Rectal smooth muscle tissue (tissue), 1 donor: ENCODE measurements at regions not wholly inside any gene's neighbourhood (a gene's known extent, or its start where the extent isn't known, plus 50 kb on each side); places are given as distances from the start of the nearest gene placed in this dataset.
A peak's percentile ranks its signal among the peaks of the same experiment; 100 is the strongest.
"Not testable (repeated sequence)": the region's sequence is repeated elsewhere in the genome, so short reads cannot be mapped to it uniquely, and the experiment has no call there.

Experiments
- H3K27ac ChIP-seq: one replicate; pipeline ENCODE4 v1.7.0; 2013; ENCODE audit warnings: low read depth, low read length, inconsistent platforms
- H3K27me3 ChIP-seq: one replicate; pipeline ENCODE4 v1.7.0; 2013; ENCODE audit warnings: low read length; ENCODE audit not compliant: control insufficient read depth, insufficient read depth
- H3K36me3 ChIP-seq: one replicate; pipeline ENCODE4 v1.7.0; 2013; ENCODE audit warnings: low read length; ENCODE audit not compliant: control insufficient read depth, insufficient read depth
- H3K4me1 ChIP-seq: one replicate; pipeline ENCODE4 v1.7.0; 2013; ENCODE audit warnings: low read length; ENCODE audit not compliant: control insufficient read depth, insufficient read depth
- H3K4me3 ChIP-seq: one replicate; pipeline ENCODE4 v1.7.0; 2013; ENCODE audit warnings: low read length
- H3K9ac ChIP-seq: one replicate; pipeline ENCODE4 v1.7.0; 2013; ENCODE audit warnings: low read length

- Histone ChIP-seq H3K4me3 (no peak overlapping the region), H3K27me3 (peaks cover 2% of the 10 kb centered on the region)
Observed at GRCh38 chr9:134525070-134525815, 116.4 kb upstream of the COL5A1 start.

GRCh38 chr9:134525841-134526583, 115.6 kb upstream of the COL5A1 start:
- no peaks in the 10 kb centered on the region for H3K36me3 ChIP-seq
- H3K4me1 ChIP-seq, result no peaks in the 10 kb centered on the region
- no peak overlapping the region for H3K9ac ChIP-seq
- H3K27ac ChIP-seq, result no peak overlapping the region
- H3K27me3 ChIP-seq, result peaks cover 2% of the 10 kb centered on the region
- no peak overlapping the region for H3K4me3 ChIP-seq

More at GRCh38 chr9:134525070-134525815, 116.4 kb upstream of the COL5A1 start:
- Histone ChIP-seq H3K36me3 (no peaks in the 10 kb centered on the region), H3K27ac (no peak overlapping the region), H3K4me1 (no peaks in the 10 kb centered on the region), H3K9ac (no peak overlapping the region)

GRCh38 chr9:134526584-134527477, 114.8 kb upstream of the COL5A1 start:
- Histone ChIP-seq H3K27me3 (peaks cover 2% of the 10 kb centered on the region), H3K4me1 (no peaks in the 10 kb centered on the region), H3K27ac (peak overlapping the region; percentile 32), H3K4me3 (no peak overlapping the region), H3K9ac (no peak overlapping the region), H3K36me3 (no peaks in the 10 kb centered on the region)

- peaks cover 2% of the 10 kb centered on the region for H3K27me3 ChIP-seq
- no peak overlapping the region for H3K27ac ChIP-seq
- peaks cover 5% of the 10 kb centered on the region for H3K4me1 ChIP-seq
- H3K36me3 ChIP-seq, result no peaks in the 10 kb centered on the region
- no peak overlapping the region for H3K4me3 ChIP-seq
- no peak overlapping the region for H3K9ac ChIP-seq
Observed at GRCh38 chr9:134530724-134531123, 110.9 kb upstream of the COL5A1 start.

GRCh38 chr9:134531220-134531970, 110.2 kb upstream of the COL5A1 start:
- peaks cover 5% of the 10 kb centered on the region for H3K4me1 ChIP-seq
- no peak overlapping the region for H3K4me3 ChIP-seq
- H3K27ac ChIP-seq, result no peak overlapping the region
- H3K9ac ChIP-seq, result no peak overlapping the region
- H3K36me3 ChIP-seq, result no peaks in the 10 kb centered on the region
- peaks cover 2% of the 10 kb centered on the region for H3K27me3 ChIP-seq

DNA sequence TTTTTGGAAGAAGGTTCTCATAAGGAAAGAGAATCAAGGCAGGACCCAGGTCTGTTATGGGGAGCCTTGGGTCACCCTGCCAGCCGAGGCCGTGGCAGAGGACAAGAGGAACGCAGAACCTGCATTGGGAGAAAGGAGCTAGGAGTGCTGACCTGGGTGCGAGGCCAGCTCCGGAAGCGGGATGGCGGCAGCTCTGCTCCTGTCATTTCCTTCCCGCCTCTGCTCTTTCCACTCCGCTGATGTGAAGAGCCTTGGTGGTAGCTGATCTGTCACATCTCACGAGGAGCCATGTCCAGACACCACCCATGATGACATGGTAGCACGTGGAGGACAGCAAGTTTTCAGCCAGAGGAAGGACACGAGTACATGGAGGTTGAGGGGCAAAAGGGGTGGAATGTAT, 109.5 kb upstream of the COL5A1 start:
- Histone ChIP-seq H3K4me1 (peaks cover 5% of the 10 kb centered on the region), H3K9ac (no peak overlapping the region), H3K4me3 (no peak overlapping the region), H3K36me3 (no peaks in the 10 kb centered on the region), H3K27me3 (peaks cover under 1% of the 10 kb centered on the region), H3K27ac (no peak overlapping the region)

GRCh38 chr9:134532661-134533060, 108.9 kb upstream of the COL5A1 start:
- H3K4me3 ChIP-seq, H3K36me3 ChIP-seq, H3K27me3 ChIP-seq: not testable (repeated sequence)

DNA sequence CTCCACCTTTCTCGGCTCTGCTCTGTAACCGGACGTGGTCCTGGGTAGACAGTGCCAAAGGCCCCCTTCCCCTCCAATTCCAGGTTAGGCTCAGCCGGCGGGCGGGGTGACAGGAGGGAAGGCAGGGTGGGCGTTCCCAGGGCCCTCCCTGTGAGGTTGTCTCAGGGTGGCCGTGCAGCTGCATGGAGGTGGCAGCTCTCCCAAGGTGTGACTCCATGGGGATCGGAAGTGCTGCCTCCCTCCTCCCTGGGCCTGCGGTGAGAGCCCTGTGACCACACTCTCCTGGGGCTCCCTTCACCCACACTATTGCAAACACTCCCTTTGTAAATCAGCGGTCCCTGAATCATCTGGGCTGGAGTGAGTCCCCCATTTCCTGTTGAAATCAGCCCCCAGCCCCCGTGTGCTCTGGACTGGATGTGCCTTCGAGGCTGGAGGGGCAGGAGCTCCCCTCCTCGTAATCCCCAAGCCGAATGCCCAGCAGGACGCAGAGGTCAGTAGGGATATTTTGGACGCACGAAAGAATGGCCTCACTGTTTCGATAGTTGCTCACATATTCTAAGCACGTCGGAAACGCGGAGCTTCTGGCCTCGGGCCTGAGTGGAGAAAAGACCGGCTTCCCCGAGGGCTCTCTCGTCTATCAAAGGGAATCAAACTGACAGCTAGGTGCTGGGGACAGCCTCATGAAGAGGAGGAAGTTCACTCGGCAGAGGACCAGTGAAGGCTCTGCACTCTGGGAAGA, 107.6 kb upstream of the COL5A1 start:
- Histone ChIP-seq H3K36me3 (no peaks in the 10 kb centered on the region), H3K27me3 (no peaks in the 10 kb centered on the region), H3K9ac (no peak overlapping the region), H3K27ac (no peak overlapping the region), H3K4me1 (peaks cover 11% of the 10 kb centered on the region), H3K4me3 (no peak overlapping the region)

More at GRCh38 chr9:134532661-134533060, 108.9 kb upstream of the COL5A1 start:
- not testable (repeated sequence) for H3K27ac ChIP-seq, H3K9ac ChIP-seq
- H3K4me1 ChIP-seq, result peaks cover 10% of the 10 kb centered on the region

DNA sequence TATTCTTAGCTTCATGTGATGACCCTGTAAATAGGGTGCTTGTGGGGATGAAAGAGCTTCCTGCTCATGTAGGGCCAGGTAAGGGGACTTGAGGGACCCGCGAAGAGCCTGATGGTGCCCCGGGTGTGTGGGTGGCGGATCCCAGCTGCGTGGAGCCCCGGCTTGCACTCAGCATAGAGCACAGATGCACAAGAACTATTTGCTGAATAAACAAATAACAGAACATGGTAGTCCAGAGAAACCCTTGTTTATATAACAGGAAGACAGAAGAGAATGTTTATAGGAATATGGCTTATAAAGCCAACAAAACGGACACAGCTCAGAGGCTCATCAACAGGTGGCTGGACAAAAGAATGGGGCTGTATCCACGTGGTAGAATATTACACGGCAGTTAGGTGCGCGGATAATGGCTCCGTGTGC, 106.9 kb upstream of the COL5A1 start:
- Histone ChIP-seq H3K4me3 (no peak overlapping the region), H3K27ac (no peak overlapping the region), H3K27me3 (no peaks in the 10 kb centered on the region), H3K9ac (no peak overlapping the region), H3K36me3 (no peaks in the 10 kb centered on the region), H3K4me1 (peaks cover 11% of the 10 kb centered on the region)

- H3K27ac ChIP-seq, result no peak overlapping the region
- H3K9ac ChIP-seq, result no peak overlapping the region
- no peaks in the 10 kb centered on the region for H3K27me3 ChIP-seq
- peaks cover 11% of the 10 kb centered on the region for H3K4me1 ChIP-seq
- no peak overlapping the region for H3K4me3 ChIP-seq
- no peaks in the 10 kb centered on the region for H3K36me3 ChIP-seq
Observed at GRCh38 chr9:134535171-134535570, 106.4 kb upstream of the COL5A1 start.

DNA sequence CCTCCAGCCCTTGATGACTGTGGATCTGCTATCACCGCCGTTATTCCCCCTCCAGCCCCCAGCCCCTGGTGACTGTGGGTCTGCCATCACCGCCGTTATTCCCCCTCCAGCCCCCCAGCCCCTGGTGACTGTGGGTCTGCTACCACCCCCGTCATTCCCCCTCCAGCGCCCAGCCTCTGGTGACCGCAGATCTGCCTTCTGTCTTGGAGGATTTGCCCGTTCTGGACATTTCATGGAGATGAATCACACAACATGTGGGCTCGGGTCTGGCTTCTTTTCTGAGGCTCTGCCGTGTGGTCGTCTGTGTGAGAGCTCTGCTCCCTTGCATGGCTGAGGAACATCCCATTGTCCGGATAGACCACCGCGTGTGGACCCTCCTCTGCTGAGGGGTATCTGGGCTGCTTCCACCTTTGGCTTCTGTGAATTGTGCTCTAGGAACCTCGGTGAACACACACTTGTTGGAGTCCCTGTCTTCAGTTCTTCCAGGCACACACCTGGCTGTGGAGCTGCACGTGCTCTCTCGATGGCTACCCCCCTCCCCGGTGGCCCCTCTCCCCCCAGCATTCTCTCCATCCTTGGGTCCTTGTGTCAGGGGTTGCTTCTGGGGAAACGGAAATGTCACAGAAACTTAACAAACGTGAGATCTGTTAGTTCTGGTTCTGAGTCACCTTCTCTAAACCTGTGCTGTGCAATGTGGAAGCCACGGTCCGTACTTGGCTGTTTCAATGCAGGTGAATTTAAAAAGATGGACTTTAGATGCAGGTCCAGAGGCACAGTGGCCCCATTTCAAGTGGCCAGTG, 105.3 kb upstream of the COL5A1 start:
- Histone ChIP-seq H3K4me1 (peaks cover 11% of the 10 kb centered on the region), H3K27me3 (no peaks in the 10 kb centered on the region), H3K36me3 (no peaks in the 10 kb centered on the region), H3K9ac (no peak overlapping the region), H3K4me3 (no peak overlapping the region), H3K27ac (no peak overlapping the region)
